Panc1 (cell line): ENCODE measurements at regions not wholly inside any gene's neighbourhood (a gene's known extent, or its start where the extent isn't known, plus 50 kb on each side); places are given as distances from the start of the nearest gene placed in this dataset.

Experiments
- ATAC-seq: fragments of 200-7000 bp; cut with Tn5 transposase; 2 replicates; pipeline ENCODE4 v1.9.1; 2020; ENCODE audit warnings: mild to moderate bottlenecking, moderate library complexity
- BruUV-seq: library from RNA; stranded (reverse); fragments of 400-500 nt; replicated peaks from 2 replicates; lab custom pipeline; 2021; lab: Mats Ljungman, UMichigan
- CTCF ChIA-PET: fragments of 300-600 bp; sonication (Branson Sonifier 250); formaldehyde crosslinking; loops from one replicate; lab custom pipeline; 2022; ENCODE audit warnings: antibody characterized with exemption; lab: Charles Lee
- POLR2A ChIA-PET: fragments of 300-600 bp; sonication (Branson Sonifier 250); formaldehyde crosslinking; loops from one replicate; lab custom pipeline; 2022; ENCODE audit warnings: antibody characterized with exemption; lab: Charles Lee
- DNase-seq: peaks from one replicate; pipeline ENCODE4 v3.0.0-alpha.2; 2010; ENCODE audit warnings: low read depth, low spot score
- H3K27ac ChIP-seq: 2 replicates; pipeline ENCODE4 v1.5.1; 2011; ENCODE audit warnings: mild to moderate bottlenecking, low read length, inconsistent platforms
- H3K27me3 ChIP-seq: fragments of 200-500 bp; sonication (Bioruptor generic); 2 replicates; pipeline ENCODE4 v1.6.0; 2014; ENCODE audit warnings: low read length, inconsistent platforms; ENCODE audit not compliant: control insufficient read depth, insufficient read depth
- H3K36me3 ChIP-seq: fragments of 200-500 bp; sonication (Bioruptor generic); 2 replicates; pipeline ENCODE4 v1.5.1; 2014; ENCODE audit warnings: inconsistent platforms, mild to moderate bottlenecking, low read length, moderate library complexity; ENCODE audit not compliant: control insufficient read depth, insufficient read depth
- H3K4me1 ChIP-seq: 2 replicates; pipeline ENCODE4 v1.5.1; 2011; ENCODE audit warnings: inconsistent platforms, mild to moderate bottlenecking, low read length, moderate library complexity; ENCODE audit not compliant: control insufficient read depth, insufficient read depth
- H3K4me3 ChIP-seq, 2 experiments: 2 replicates each; pipeline ENCODE4 v1.5.1; 2011 to 2012; ENCODE audit warnings: low read depth in 2 of 2, low read length in 2 of 2, mild to moderate bottlenecking in 2 of 2, inconsistent platforms in 1 of 2, moderate library complexity in 1 of 2
- H3K9me3 ChIP-seq: fragments of 200-500 bp; sonication (Bioruptor generic); 2 replicates; pipeline ENCODE4 v1.5.1; 2014; ENCODE audit warnings: low read depth, mild to moderate bottlenecking, inconsistent platforms, low read length, moderate library complexity; ENCODE audit not compliant: control insufficient read depth, insufficient read depth
- POLR2AphosphoS5 ChIP-seq: IDR thresholded peaks from 2 replicates; pipeline ENCODE4 v1.6.1; 2012; ENCODE audit warnings: mild to moderate bottlenecking, low read depth, low read length, moderate library complexity
- SIN3A ChIP-seq: IDR thresholded peaks from 2 replicates; pipeline ENCODE4 v1.6.1; 2012; ENCODE audit warnings: low read depth, mild to moderate bottlenecking, low read length, moderate library complexity, borderline replicate concordance; ENCODE audit not compliant: insufficient read depth
- TCF7L2 ChIP-seq: IDR thresholded peaks from 2 replicates; pipeline ENCODE4 v1.6.1; 2011; ENCODE audit warnings: mild to moderate bottlenecking, low read depth, low read length, inconsistent platforms
- in situ Hi-C: cut with HindIII; loops from 2 replicates; pipeline ENCODE4 v1.10.0; 2016; ENCODE audit warnings: low sequenced_read_pairs, low pct_unique_long_range_greater_than_20kb
- intact Hi-C: fragments of 100-400 bp; cut with micrococcal nuclease; formaldehyde crosslinking; loops from one replicate; pipeline ENCODE4 v1.10.0; 2022; ENCODE audit not compliant: unreplicated experiment
- TF ChIP-seq, protein P1 (sequence below): fragments of 450-650 bp; IDR thresholded peaks from 2 replicates; pipeline ENCODE4 v1.5.1; 2017; ENCODE audit warnings: mild to moderate bottlenecking
- TF ChIP-seq, protein P2 (sequence below), 2 experiments: IDR thresholded peaks; 2 replicates each; pipeline ENCODE4 v1.6.1; 2011 to 2012; ENCODE audit warnings: low read depth in 2 of 2, control low read depth in 1 of 2, low read length in 1 of 2, mild to moderate bottlenecking in 1 of 2, moderate library complexity in 1 of 2; ENCODE audit not compliant: insufficient read depth in 1 of 2

DNA sequence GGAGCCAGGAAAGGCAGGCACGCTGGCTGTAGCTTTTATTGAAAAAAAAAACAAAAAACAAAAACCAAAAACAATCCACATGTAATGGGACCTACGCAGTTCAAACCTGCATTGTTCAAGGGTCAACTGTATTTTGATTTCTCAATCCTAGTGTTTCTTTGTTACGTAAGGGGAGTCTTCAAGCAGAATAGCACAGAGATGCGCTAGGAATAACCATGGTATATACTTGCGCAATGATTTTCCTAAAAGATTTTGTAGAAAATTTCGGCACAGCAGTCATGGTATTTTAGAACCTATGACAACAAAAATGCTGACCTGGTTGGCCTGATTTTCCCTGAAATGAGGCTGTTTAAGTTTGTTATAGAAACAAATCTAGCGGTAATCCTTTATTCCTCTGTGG, 1110.5 kb upstream of the WWC1 start:
- POLR2A ChIA-PET: no interaction called here
- no peak for TF ChIP-seq SIN3A
- no peak for TF ChIP-seq POLR2AphosphoS5
- TF ChIP-seq TCF7L2: no peak
- TF ChIP-seq, protein P1, sequence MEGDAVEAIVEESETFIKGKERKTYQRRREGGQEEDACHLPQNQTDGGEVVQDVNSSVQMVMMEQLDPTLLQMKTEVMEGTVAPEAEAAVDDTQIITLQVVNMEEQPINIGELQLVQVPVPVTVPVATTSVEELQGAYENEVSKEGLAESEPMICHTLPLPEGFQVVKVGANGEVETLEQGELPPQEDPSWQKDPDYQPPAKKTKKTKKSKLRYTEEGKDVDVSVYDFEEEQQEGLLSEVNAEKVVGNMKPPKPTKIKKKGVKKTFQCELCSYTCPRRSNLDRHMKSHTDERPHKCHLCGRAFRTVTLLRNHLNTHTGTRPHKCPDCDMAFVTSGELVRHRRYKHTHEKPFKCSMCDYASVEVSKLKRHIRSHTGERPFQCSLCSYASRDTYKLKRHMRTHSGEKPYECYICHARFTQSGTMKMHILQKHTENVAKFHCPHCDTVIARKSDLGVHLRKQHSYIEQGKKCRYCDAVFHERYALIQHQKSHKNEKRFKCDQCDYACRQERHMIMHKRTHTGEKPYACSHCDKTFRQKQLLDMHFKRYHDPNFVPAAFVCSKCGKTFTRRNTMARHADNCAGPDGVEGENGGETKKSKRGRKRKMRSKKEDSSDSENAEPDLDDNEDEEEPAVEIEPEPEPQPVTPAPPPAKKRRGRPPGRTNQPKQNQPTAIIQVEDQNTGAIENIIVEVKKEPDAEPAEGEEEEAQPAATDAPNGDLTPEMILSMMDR: no peak
- TF ChIP-seq, protein P2, sequence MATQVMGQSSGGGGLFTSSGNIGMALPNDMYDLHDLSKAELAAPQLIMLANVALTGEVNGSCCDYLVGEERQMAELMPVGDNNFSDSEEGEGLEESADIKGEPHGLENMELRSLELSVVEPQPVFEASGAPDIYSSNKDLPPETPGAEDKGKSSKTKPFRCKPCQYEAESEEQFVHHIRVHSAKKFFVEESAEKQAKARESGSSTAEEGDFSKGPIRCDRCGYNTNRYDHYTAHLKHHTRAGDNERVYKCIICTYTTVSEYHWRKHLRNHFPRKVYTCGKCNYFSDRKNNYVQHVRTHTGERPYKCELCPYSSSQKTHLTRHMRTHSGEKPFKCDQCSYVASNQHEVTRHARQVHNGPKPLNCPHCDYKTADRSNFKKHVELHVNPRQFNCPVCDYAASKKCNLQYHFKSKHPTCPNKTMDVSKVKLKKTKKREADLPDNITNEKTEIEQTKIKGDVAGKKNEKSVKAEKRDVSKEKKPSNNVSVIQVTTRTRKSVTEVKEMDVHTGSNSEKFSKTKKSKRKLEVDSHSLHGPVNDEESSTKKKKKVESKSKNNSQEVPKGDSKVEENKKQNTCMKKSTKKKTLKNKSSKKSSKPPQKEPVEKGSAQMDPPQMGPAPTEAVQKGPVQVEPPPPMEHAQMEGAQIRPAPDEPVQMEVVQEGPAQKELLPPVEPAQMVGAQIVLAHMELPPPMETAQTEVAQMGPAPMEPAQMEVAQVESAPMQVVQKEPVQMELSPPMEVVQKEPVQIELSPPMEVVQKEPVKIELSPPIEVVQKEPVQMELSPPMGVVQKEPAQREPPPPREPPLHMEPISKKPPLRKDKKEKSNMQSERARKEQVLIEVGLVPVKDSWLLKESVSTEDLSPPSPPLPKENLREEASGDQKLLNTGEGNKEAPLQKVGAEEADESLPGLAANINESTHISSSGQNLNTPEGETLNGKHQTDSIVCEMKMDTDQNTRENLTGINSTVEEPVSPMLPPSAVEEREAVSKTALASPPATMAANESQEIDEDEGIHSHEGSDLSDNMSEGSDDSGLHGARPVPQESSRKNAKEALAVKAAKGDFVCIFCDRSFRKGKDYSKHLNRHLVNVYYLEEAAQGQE (IDR thresholded peaks at IDR 0.05; ENCODE audit: insufficient read depth in 1 of 2, low read depth in 2 of 2, low read length in 1 of 2): no peak
- H3K36me3 ChIP-seq: no peaks in the 10 kb centered on the region; the same call in 1 of the 2 replicates
- in situ Hi-C loops: no loop called here
- no peak overlapping the region for H3K4me3 ChIP-seq
- H3K27me3 ChIP-seq: no peaks in the 10 kb centered on the region
- ATAC-seq (no peak), DNase-seq (no peak)
- no TSS peak for BruUV-seq
- H3K27ac ChIP-seq: no peak overlapping the region
- intact Hi-C loops: no loop called here
- peaks cover 2% of the 10 kb centered on the region; the same call in 1 of the 2 replicates for H3K9me3 ChIP-seq
- H3K4me1 ChIP-seq: no peaks in the 10 kb centered on the region
- CTCF ChIA-PET: no interaction called here

DNA sequence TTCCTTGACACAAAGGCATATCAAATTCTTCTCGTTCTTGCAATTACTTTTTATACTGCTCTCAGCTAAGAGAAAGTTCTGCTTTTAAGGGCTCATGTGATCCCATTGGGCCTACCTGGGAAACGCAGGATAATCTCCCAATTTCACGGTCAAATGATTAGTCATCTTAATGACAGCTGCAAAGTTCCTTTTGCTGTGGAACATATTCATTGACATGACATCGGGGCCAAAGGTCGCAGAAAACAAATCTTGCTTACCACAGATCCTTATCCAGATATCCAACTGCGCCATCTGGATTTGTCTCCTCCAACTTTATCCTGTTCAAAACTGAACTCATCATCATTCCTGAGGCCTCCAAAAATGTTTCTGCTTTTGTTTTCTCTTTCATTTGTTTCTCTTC, 1085.6 kb upstream of the WWC1 start:
- no TSS peak for BruUV-seq
- POLR2A ChIA-PET: no interaction called here
- CTCF ChIA-PET: no interaction called here
- ATAC-seq (no peak), DNase-seq (no peak)
- Histone ChIP-seq H3K4me3 (no peak overlapping the region), H3K4me1 (no peaks in the 10 kb centered on the region), H3K36me3 (no peaks in the 10 kb centered on the region), H3K9me3 (no peaks in the 10 kb centered on the region), H3K27ac (no peak overlapping the region), H3K27me3 (no peaks in the 10 kb centered on the region)
- intact Hi-C loops (no loop called here), in situ Hi-C loops (no loop called here)
- TF ChIP-seq, protein P1: no peak
- TF ChIP-seq TCF7L2 (no peak), POLR2AphosphoS5 (no peak), SIN3A (no peak)
- TF ChIP-seq, protein P2 (IDR thresholded peaks at IDR 0.05; ENCODE audit: insufficient read depth in 1 of 2, low read depth in 2 of 2, low read length in 1 of 2): no peak
